ENCODE measurements at regions not wholly inside any gene's neighbourhood (a gene's known extent, or its start where the extent isn't known, plus 50 kb on each side); places are given as distances from the start of the nearest gene placed in this dataset.
A peak's percentile ranks its signal among the peaks of the same experiment; 100 is the strongest.

DNA sequence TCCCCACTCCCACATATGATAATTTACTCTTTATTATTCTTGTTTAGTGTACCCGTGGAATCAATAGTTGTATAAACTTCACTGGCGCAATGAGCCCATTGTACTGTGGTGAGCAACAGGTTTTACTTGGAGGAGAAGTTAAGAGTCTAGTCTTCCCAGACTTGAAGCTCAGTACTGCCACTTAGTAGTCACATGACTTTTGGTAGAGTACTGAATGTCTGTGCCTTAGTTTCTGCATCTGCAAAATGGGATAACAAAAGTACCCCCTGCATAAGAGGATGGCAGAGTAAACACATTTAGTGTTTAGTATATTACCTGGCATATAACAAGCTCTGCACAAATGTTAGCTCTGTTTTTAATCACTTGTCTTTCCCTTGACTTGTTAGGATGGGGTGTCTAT, 375.5 kb downstream of the VRK1 start:
- Histone ChIP-seq H3K27ac (no peak overlapping the region), H3K4me3 (no peak overlapping the region)

DNA sequence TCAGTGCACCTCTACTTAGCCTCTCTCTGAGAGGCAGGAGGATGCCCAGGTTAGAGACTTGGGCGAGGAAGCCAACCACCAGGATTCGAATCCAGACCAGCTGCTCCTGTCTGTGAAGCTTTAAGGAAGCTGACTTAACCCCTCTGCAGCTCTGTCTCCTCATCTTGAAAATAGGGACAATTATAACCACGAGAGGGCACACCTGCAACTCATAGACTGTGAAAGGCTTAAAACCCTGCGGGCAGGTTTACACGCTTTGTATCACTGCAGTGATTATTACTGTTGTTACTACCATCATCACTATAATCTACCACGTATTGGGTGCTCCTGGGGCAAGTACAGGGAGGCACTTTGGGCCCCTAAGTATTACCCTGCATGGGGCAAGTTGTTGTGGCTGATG, 379.8 kb downstream of the VRK1 start:
- H3K4me3 ChIP-seq = no peak overlapping the region

DNA sequence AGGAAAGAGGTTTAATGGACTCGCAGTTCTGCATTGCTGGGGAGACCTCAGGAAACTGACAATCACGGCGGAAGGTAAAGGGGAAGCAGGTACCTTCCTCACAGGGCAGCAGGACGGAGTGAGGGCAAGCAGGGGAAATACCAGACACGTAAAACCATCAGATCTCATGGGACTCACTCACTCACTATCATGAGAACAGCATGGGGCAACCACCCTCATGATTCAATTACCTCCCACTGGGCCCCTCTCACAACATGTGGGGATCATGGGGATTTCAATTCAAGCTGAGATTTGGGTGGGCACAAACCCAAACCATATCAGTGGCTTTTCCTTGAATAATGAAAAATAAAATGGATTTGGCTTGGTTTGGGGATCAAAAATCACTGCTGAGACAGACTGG, 380.5 kb downstream of the VRK1 start:
- no peak overlapping the region for H3K4me3 ChIP-seq
- H3K27ac ChIP-seq = no peak overlapping the region

More for the DNA sequence above, 379.8 kb downstream of the VRK1 start:
- no peak overlapping the region for H3K27ac ChIP-seq

DNA sequence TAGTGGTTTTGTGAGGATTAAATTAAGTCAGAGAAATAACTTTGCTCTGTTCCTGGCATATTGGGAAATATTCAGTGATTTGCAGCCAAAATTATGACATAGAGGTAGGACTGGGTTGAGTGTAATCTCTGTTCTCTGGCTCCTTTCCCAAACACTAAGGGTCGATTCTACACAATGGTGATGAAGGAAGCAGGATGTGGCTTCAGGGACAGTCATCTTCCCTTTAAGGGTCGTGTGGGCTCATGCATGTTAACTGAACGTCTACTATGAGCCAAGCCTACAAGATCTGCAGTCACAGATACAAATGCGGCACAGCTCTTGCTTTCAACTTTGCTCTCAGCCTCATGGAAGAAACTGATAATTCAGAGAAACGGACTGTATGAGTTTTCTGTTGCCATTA, 381.6 kb downstream of the VRK1 start:
- no peak overlapping the region for H3K27ac ChIP-seq

DNA sequence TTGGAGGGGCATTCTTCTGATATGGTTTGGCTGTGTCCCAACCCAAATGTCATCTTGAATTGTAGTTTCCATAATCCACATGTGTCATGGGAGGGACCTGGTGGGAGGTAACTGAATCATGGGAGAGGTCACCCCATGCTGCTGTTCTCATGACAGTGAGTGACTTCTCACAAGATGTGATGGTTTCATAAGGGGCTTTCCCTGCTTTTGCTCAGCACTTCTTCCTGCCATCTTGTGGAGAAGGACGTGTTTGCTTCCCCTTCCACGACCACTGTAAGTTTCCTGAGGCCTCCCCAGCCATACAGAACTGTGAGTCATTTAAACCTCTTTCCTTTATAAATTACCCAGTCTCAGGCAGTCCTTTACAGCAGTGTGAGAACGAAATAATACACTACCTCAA, 382.4 kb downstream of the VRK1 start:
- no peak overlapping the region for H3K27ac ChIP-seq
- H3K4me3 ChIP-seq = no peak overlapping the region

More for the DNA sequence above, 381.6 kb downstream of the VRK1 start:
- H3K4me3 ChIP-seq = no peak overlapping the region

DNA sequence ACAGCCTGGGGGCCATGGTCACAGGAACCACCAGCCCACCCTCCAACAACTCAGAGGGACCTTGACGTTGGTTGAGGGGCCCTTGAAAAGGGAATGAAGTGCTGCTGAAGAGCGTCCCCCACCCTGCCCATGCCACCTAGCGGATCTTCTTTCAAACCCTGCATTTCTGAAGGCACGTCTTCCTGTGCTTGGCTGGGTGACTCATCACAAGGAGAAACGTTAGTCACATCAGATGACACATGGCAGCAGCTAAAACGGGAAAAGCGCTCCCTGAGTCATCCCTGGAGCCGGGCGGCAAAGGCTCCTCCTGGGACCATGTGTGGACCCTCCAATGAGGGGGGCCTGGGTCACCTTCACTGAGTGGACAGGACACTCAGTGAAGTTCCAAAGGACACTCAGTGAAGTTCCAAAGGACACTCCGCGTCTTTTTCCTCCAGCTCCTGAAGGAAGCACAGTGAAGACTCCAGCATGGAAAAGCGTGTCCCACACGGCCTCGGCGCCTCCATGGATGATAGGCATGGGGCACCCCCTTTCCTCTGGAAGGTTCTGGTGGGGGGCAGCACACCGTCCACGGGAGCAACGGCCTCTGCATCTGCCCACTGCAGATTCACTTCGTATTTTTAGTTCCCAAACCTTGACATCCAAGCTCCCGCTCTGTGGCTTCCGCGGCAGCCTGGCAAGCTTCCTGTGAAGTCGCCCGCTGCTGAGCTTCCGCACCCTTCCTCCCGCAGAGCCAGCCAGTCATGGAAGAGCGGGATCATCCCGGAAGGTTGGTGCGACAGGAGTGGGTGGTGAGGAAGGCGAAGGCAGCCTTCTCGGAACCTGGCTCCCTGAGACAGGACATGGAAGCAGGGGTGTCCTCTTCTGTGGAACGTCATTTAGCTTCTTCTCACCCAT, 383.4 kb downstream of the VRK1 start:
- Histone ChIP-seq H3K27ac (no peak overlapping the region), H3K4me3 (no peak overlapping the region)

DNA sequence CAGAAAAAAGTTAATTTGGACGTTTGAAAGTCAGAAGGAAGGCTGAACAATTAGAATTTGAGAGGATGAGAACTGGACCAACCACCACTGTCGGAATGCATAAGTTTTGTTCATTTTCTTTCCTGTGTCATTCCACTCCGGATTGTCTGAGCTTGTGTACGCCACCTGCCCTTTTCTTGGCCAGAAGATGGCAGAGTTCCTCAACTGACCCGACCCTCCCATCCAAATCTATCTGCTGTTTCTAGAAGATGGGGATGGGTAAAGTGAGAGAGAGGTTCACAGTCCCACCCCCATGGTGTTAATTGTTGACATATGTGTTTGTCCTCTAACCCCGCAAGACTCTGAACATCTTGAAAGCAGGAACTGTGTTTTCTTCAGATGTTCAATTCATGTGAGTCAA, 388.0 kb downstream of the VRK1 start:
- Histone ChIP-seq H3K4me3 (no peak overlapping the region), H3K27ac (no peak overlapping the region)

DNA sequence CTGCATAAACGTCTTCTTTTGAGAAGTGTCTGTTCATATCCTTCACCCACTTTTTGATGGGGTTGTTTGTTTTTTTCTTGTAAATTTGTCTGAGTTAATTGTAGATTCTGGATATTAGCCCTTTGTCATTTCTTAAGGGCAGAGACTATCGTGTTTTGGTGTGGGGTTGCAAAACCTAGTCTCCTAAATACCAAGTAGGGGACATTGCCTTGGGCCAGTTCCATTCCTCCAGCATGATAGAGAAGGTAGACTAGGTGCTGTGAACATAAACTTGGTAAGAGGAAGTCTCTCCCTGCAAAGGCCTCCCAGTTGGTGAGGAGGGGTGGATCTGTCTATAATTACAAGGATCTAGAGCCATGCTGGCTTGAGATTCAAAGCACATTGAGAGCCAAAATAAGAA, 390.7 kb downstream of the VRK1 start:
- Histone ChIP-seq H3K4me3 (no peak overlapping the region), H3K27ac (no peak overlapping the region)

DNA sequence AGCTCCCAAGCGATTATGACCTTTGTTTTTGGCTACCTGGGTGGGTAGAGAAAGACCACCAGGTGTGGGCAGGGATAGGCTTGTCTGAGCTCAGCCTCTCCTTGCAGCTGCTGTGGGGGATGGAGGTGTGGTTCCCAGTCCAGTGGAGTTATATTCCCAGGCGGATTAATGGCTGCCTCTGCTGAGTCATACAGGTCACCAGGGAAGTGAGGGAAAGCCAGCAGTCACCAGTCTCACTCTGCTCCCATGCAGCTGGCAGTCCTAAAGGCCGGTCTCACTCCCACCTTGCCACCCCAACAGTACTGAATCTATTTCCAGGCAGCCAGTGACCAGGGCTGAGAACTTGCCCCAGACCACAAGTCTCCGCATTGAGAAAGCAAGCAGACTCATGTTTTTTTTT, 399.2 kb downstream of the VRK1 start:
- Histone ChIP-seq H3K4me3 (no peak overlapping the region), H3K27ac (no peak overlapping the region)

DNA sequence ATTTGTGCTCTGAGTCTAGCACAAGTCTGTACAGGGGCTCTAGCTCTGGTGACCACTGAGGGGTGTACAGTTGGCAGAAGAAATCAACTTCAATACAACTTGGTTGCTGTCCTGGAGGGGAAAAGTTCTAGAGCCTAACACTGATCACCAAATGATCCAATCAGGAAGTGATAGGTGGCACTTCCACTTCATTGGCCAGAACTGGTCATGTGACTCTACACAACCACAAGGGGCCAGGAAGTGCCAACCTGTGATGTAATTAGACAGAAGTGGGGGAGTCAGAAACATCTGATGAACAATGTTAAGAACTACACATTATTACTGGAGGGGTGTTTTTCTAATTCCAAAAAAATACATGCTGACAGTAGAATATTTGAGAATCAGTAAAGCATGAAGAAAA, 401.6 kb downstream of the VRK1 start:
- no peak overlapping the region for H3K27ac ChIP-seq
- no peak overlapping the region for H3K4me3 ChIP-seq

DNA sequence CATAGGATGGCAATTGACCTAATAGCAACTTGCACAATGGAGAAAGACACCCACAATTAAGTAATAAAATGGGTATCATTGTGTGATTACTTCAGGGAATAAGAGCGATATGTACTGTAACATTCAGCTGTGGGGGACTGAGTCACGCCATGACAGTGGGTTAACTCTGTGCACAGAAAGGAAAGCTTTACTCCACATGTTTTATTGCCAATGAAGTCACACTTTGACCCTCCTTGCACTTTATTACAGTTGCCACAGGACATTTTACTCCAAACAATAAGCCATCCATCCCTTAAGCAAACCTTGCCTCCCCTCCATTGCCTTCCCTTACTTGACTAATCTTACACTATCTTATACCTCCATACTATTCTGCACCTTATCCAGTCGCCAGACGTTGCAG, 403.1 kb downstream of the VRK1 start:
- Histone ChIP-seq H3K4me3 (no peak overlapping the region), H3K27ac (no peak overlapping the region)

DNA sequence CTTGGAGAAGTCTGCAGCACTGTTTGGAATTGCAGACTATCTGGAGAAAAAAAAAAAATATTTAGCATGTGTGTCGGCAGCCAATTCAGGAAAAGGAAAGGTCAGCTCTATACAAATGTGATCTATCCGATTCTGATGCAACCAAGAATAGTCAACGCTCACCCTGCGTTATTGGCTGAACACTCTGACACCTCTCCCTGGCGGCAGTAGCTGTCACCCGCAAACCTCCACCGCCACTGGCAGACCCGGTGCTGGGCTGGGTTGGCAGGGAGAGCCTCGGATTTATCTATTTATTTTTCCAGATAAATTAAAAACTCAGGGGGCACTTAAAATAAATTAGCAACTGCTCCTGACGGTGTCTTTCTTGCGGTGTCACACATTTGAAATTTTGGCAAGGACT, 409.7 kb downstream of the VRK1 start:
- H3K4me3 ChIP-seq = no peak overlapping the region

DNA sequence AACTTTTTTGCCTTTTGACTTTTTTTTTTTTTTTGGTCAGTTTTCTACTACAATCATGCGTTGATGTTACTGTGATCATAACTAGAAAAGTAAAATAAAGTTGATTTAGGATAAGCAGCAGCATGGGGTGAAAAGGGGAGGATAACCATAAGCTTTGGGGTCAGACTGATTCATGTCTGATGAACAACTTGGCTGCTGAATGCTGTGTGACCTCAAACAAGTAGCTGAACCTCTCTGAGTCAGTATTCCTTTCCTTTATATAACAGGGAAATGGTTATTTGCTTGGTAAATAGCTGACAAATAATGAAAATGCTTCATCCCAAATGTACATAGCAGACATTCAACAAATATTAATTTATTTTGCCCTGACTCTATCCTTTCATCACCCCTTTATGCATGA, 413.0 kb downstream of the VRK1 start:
- Histone ChIP-seq H3K4me3 (no peak overlapping the region), H3K27ac (no peak overlapping the region)

More for the DNA sequence above, 409.7 kb downstream of the VRK1 start:
- H3K27ac ChIP-seq = no peak overlapping the region

DNA sequence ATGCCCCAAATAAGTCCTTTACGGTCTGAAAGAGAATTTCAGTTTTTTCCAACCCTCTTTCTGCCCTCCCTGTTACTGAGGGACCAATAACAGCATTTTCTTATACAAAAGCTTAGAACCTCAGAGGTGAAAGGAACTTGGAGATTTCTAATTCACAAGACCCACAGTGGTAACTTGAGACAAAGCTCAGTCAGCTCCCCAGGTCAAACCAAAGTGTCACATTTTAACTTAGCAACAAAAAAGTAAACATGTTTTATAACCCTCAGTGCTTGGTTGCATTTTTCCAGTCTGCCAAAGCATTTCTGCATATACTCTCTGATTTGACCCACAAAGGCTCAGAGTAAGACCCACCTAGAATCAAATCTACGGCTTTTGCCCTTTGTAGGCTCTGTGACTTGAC, 415.2 kb downstream of the VRK1 start:
- Histone ChIP-seq H3K27ac (no peak overlapping the region), H3K4me3 (no peak overlapping the region)

DNA sequence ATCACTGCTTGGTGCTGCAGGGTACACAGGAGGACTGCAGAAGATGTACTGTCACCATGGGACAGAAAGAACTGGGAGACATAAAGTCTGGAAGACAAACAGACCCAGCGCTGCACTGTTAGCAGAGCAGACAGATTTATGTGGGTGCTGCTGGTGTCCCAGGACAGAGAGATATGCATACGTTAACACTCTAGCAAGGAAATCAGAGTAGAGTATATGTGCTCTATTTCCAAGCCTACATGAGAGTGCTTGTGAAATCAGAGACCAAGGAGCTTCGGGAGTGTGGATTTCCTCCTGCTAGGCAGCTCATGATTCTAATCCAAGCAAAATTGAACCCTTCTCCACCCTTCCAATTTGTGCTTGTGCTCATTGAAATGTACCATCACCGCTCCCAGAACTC, 416.5 kb downstream of the VRK1 start:
- Histone ChIP-seq H3K4me3 (no peak overlapping the region), H3K27ac (no peak overlapping the region)

DNA sequence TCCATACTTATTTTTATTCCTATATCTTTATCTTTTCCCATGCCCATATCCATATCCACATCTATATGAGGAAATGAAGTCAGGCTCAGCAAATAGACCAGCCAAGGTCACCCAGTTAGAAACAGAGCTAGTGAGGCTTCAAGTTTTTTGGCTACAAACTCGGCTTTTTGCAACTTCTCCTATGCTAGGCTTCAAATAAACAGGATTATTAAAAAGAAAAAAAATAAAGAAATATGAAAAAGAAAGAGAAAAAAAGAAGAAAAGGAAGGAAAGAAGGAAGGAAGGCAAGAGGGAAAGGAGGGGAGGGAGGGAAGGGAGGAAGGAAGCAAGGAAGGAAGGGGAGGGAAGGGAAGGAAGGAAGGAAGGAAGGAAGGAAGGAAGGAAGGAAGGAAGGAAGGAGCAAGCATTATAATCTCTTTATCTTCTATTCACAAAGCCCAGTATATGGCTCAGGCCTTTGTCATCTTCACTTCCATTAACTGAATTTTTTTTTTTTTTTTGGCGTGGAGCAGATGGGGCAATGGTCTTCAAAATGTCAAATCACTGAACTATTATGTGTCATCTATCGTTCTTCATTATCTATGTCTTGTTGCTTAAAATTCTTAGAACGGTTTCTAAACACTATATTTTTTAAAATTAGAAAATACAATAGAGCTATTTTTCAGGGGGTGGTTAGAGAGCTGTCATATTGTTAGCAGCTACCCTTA, 418.2 kb downstream of the VRK1 start:
- Histone ChIP-seq H3K4me3 (no peak overlapping the region), H3K27ac (no peak overlapping the region)

DNA sequence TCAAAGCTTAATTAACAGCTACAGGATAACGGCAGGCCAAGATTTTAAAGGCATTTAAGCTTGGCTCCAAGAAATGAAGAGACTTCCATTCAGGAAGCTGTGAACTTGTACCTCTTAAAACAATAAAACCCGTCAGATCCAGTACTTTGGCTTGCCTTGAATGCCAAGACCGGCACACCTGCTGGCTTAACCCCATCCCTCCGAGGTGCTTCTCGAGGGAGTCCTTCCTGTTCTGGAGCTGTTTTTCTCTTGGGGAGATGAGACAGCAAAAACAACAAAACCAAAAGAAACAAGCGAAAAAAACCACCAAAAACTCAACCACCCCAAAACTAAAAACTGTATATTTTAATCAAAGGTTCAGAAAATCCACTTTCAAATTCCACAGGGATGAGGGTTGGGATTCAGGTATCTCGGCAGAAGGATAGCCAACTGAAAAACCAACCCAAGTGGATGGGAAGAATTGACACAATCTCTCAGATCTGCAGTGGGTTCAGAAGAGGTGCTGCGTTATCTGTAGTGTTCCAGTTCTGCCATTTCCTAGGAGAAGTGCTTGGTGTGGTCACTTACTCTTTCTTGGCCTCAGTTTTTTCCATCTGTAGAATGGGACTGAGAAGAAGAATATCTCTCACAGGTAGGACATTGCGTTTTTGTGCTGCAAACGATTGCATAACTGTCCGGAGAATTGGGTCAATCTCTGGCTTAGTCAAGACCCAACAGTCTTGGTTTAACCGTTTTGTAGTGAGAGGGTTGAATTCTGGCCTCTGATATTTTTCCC, 420.1 kb downstream of the VRK1 start:
- Histone ChIP-seq H3K27ac (no peak overlapping the region), H3K4me3 (no peak overlapping the region)

DNA sequence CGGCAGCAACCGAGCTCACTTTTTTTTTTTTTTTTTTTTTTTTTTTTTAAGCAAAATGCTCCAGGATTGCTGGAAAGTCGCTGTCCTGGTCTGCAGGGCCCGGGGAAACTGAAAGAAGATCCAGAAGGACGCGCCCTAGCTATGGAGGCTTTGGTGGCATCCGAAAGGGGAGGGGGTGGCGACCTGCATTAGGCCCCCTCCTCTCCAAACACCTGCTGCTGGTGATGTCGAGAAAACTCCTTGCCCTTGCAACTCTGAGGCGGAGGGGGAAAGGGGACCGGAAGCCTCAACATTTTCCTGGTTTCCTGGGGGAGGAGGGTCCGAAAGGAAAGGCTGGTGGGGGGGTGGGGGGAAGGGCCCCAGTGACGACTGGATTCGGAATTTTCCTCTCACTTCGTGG, 421.1 kb downstream of the VRK1 start:
- Histone ChIP-seq H3K27ac (peak overlapping the region in 1 of 21 experiments; percentile 29), H3K4me3 (peak overlapping the region in 6 of 7 experiments; percentile 9 to 46 (median 15))

DNA sequence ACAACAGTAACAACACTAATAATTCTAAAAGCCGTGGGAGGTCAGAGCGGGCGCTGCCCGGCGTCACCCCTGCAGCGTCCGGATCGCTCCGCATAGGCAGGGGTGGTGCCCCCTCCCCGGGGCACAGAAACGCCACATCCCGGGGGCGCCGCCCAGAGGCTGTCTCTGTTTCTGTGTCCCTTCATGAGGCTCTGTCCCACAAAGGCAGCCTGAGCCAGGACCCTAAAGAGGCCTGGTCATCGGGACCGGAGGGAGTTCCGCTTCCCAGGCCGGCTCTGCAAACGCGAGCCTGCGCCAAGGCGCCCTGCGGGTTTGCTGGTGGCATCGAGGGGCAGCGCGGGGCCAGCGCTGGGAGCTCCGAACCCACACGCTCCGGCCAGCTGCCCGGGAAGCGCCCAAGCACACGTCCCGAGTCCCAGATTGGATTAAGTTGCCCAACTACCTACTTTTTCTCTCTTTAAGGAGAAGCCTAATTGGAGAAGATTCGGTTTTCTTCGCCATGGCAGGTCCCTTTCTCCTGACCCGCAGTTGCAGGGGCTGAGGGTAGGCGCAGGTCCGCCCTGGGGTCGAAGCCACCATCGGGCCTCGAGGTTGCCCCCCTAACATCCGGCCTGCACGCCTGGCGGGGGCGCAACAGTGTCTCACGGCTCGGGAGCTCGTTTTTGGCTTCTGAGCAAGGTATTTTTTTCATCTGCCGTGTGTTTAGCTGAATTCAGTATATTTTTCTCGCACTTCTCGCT, 421.7 kb downstream of the VRK1 start:
- Histone ChIP-seq H3K4me3 (peak overlapping the region; percentile 9 to 46 (median 18)), H3K27ac (peak overlapping the region in 3 of 21 experiments; percentile 23 to 30 (median 29))

All from skin epidermis (tissue), 12 donors.